Parathyroid adenoma (tissue), 2 donors: ENCODE measurements at regions not wholly inside any gene's neighbourhood (a gene's known extent, or its start where the extent isn't known, plus 50 kb on each side); places are given as distances from the start of the nearest gene placed in this dataset.

Experiments
- H2AFZ ChIP-seq: fragments of 300-600 bp; sonication (generic); one replicate; pipeline ENCODE4 v1.7.0; 2017; ENCODE audit warnings: antibody characterized with exemption, mild to moderate bottlenecking
- H3K27ac ChIP-seq: fragments of 300-600 bp; sonication (generic); one replicate; pipeline ENCODE4 v1.7.0; 2017
- H3K27me3 ChIP-seq: fragments of 300-600 bp; sonication (generic); one replicate; pipeline ENCODE4 v1.7.0; 2017; ENCODE audit warnings: low read length; ENCODE audit not compliant: control insufficient read depth, insufficient read depth
- H3K36me3 ChIP-seq: fragments of 300-600 bp; sonication (generic); one replicate; pipeline ENCODE4 v1.7.0; 2017; ENCODE audit warnings: low read length; ENCODE audit not compliant: control insufficient read depth, insufficient read depth
- H3K4me1 ChIP-seq: fragments of 300-600 bp; sonication (generic); one replicate; pipeline ENCODE4 v1.7.0; 2017; ENCODE audit warnings: control low read depth
- H3K4me2 ChIP-seq: fragments of 300-600 bp; sonication (generic); one replicate; pipeline ENCODE4 v1.7.0; 2017; ENCODE audit warnings: low read length
- H3K4me3 ChIP-seq: fragments of 300-600 bp; sonication (generic); one replicate; pipeline ENCODE4 v1.7.0; 2017; ENCODE audit warnings: low read depth, low read length
- H3K79me2 ChIP-seq: fragments of 300-600 bp; sonication (generic); one replicate; pipeline ENCODE4 v1.7.0; 2017; ENCODE audit warnings: control low read depth
- H3K9ac ChIP-seq: fragments of 300-600 bp; sonication (generic); one replicate; pipeline ENCODE4 v1.7.0; 2017; ENCODE audit warnings: mild to moderate bottlenecking
- H3K9me3 ChIP-seq: fragments of 300-600 bp; sonication (generic); one replicate; pipeline ENCODE4 v1.7.0; 2017; ENCODE audit warnings: low read length; ENCODE audit not compliant: control insufficient read depth
- CTCF ChIP-seq: fragments of 300-600 bp; sonication (generic); IDR thresholded peaks from one replicate; pipeline ENCODE4 v1.7.0; 2017; ENCODE audit warnings: antibody characterized with exemption, mild to moderate bottlenecking
- donor health status: primary hyperparathyroidism.

- H3K27me3 ChIP-seq, result no peaks in the 10 kb centered on the region
Measured at GRCh38 chr2:44107974-44108373, 60.7 kb upstream of the PPM1B start.

GRCh38 chr2:44109166-44109565 lies 59.5 kb upstream of the PPM1B start:
- Histone ChIP-seq H3K27ac (no peak overlapping the region), H3K9me3 (no peaks in the 10 kb centered on the region), H3K4me1 (peaks cover 3% of the 10 kb centered on the region), H3K4me3 (no peak overlapping the region), H3K4me2 (no peak overlapping the region), H3K79me2 (no peaks in the 10 kb centered on the region), H3K9ac (no peak overlapping the region), H3K36me3 (no peaks in the 10 kb centered on the region), H3K27me3 (no peaks in the 10 kb centered on the region), H2AFZ (no peak overlapping the region)
- TF ChIP-seq CTCF, result no peak

More at GRCh38 chr2:44107974-44108373, 60.7 kb upstream of the PPM1B start:
- H3K9me3 ChIP-seq, result no peaks in the 10 kb centered on the region
- H3K79me2 ChIP-seq, result no peaks in the 10 kb centered on the region
- no peak overlapping the region for H3K4me2 ChIP-seq
- no peak overlapping the region for H3K9ac ChIP-seq
- peaks cover 3% of the 10 kb centered on the region for H3K4me1 ChIP-seq
- no peak overlapping the region for H3K27ac ChIP-seq
- no peaks in the 10 kb centered on the region for H3K36me3 ChIP-seq
- no peak for TF ChIP-seq CTCF
- no peak overlapping the region for H3K4me3 ChIP-seq
- H2AFZ ChIP-seq, result no peak overlapping the region

- Histone ChIP-seq H2AFZ (no peak overlapping the region), H3K27me3 (no peaks in the 10 kb centered on the region), H3K4me2 (no peak overlapping the region), H3K79me2 (no peaks in the 10 kb centered on the region), H3K9ac (no peak overlapping the region), H3K9me3 (no peaks in the 10 kb centered on the region), H3K27ac (no peak overlapping the region), H3K4me1 (peaks cover 3% of the 10 kb centered on the region), H3K36me3 (no peaks in the 10 kb centered on the region), H3K4me3 (no peak overlapping the region)
- TF ChIP-seq CTCF, result no peak
Measured at GRCh38 chr2:44110444-44110843, 58.2 kb upstream of the PPM1B start.

GRCh38 chr2:44112096-44112495 lies 56.6 kb upstream of the PPM1B start:
- H3K79me2 ChIP-seq, result no peaks in the 10 kb centered on the region
- H3K27me3 ChIP-seq, result no peaks in the 10 kb centered on the region
- no peak overlapping the region for H3K4me3 ChIP-seq
- H3K9ac ChIP-seq, result no peak overlapping the region
- H2AFZ ChIP-seq, result peak overlapping the region; percentile 25
- H3K36me3 ChIP-seq, result no peaks in the 10 kb centered on the region
- TF ChIP-seq CTCF, result no peak
- H3K9me3 ChIP-seq, result no peaks in the 10 kb centered on the region
- H3K4me1 ChIP-seq, result peaks cover 3% of the 10 kb centered on the region
- no peak overlapping the region for H3K27ac ChIP-seq
- H3K4me2 ChIP-seq, result no peak overlapping the region

- Histone ChIP-seq H3K4me1 (peaks cover 3% of the 10 kb centered on the region), H3K79me2 (no peaks in the 10 kb centered on the region), H3K4me2 (no peak overlapping the region), H3K36me3 (no peaks in the 10 kb centered on the region), H3K4me3 (no peak overlapping the region), H3K9me3 (no peaks in the 10 kb centered on the region), H2AFZ (no peak overlapping the region), H3K27ac (no peak overlapping the region), H3K27me3 (no peaks in the 10 kb centered on the region), H3K9ac (no peak overlapping the region)
- TF ChIP-seq CTCF, result no peak
Measured at GRCh38 chr2:44116319-44116718, 52.4 kb upstream of the PPM1B start.
